ENCODE measurements at regions not wholly inside any gene's neighbourhood (a gene's known extent, or its start where the extent isn't known, plus 50 kb on each side); places are given as distances from the start of the nearest gene placed in this dataset.

DNA sequence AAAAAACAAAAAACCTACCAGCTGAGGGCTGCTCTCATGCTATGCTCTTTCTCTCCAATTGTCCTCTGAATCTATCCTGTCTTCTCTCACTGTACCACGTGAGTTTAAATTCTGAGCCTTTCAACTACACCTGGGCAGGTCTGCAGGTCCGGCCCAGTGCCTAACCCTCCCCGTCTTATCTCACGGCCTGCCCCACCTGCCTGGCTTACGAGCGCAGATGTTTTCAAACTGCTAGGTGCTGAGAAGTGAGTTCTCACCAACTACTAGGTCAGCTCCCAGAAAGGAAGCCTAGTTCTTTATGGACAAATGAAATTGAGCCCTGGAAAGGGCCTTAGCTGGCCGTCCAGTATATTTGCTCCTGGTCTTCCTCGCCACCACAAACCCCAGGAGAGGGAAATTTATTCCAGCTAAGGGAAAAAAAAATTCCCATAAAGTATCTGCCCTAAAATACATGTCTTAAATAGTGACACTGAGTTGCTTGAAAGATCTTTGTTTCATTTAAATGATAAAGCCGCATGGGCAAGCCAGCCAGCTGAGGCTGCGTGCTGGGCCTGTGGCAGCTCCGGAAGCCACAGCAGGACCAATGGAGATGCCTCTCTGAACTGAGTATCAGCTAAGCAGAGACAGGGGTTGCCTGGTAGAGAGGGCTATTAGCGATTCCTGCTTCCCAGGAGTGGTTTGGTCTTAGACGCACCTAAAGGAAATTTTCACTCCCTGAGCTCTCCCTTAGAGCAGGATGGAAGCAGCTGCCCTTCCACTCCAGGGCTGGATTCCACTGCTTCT, 92.5 kb upstream of the NCK2 start:
- Histone ChIP-seq H4K20me1 (ENCODE audit: low read length) (no peaks in the 10 kb centered on the region), H3K79me2 (ENCODE audit: low read length) (no peaks in the 10 kb centered on the region), H3K4me2 (ENCODE audit: low read length) (no peak overlapping the region), H3K36me3 (ENCODE audit: low read depth, low read length) (no peaks in the 10 kb centered on the region), H3K9me2 (replicated peaks; ENCODE audit: low read length) (no peaks in the 10 kb centered on the region), H2AFZ (ENCODE audit: low read length) (no peak overlapping the region), H3K27ac (ENCODE audit: low read length) (no peak overlapping the region), H3K4me3 (ENCODE audit: low read length) (no peak overlapping the region), H3F3A (ENCODE audit: low read length, unreplicated experiment) (no peaks in the 10 kb centered on the region), H3K27me3 (ENCODE audit: low read length) (no peaks in the 10 kb centered on the region), H3K9ac (ENCODE audit: low read length) (no peak overlapping the region), H3K9me3 (ENCODE audit: low read length) (no peaks in the 10 kb centered on the region), H3K4me1 (ENCODE audit: insufficient read depth, low read length) (peaks cover 14% of the 10 kb centered on the region)
- BruUV-seq (replicated peaks): no TSS peak
- DNase-seq (no peak), ATAC-seq (no peak)
- CTCF ChIA-PET: no interaction called here
- intact Hi-C loops (cut with micrococcal nuclease): no loop called here
- POLR2A ChIA-PET (ENCODE audit: unreplicated experiment): no interaction called here
- TF ChIP-seq EZH2 (IDR thresholded peaks at IDR 0.05; ENCODE audit: low read length, unreplicated experiment): no peak
- TF ChIP-seq, protein P1, sequence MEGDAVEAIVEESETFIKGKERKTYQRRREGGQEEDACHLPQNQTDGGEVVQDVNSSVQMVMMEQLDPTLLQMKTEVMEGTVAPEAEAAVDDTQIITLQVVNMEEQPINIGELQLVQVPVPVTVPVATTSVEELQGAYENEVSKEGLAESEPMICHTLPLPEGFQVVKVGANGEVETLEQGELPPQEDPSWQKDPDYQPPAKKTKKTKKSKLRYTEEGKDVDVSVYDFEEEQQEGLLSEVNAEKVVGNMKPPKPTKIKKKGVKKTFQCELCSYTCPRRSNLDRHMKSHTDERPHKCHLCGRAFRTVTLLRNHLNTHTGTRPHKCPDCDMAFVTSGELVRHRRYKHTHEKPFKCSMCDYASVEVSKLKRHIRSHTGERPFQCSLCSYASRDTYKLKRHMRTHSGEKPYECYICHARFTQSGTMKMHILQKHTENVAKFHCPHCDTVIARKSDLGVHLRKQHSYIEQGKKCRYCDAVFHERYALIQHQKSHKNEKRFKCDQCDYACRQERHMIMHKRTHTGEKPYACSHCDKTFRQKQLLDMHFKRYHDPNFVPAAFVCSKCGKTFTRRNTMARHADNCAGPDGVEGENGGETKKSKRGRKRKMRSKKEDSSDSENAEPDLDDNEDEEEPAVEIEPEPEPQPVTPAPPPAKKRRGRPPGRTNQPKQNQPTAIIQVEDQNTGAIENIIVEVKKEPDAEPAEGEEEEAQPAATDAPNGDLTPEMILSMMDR (conservative IDR thresholded peaks at IDR 0.05; ENCODE audit: low read depth, low read length): no peak
- TF ChIP-seq EZH2phosphoT487 (IDR thresholded peaks at IDR 0.05; ENCODE audit: borderline replicate concordance, low read length): no peak

DNA sequence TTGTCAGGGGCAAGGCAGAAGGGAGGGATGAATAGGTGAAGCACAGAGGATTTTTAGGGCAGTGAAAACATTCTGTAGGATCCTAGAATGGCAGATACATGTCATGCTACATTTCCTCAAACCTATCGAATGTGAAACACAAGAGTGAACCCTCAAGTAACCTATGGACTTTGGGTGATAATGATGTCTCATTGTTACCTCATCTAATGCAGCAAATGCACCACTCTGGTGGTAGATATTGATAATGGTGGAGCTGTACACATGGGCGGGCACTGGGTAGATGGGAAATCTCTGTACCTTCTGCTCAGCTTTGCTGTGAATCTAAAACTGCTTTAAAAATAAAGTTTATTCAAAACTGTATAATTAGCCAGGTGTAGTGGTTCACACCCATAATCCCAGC, 95.2 kb upstream of the NCK2 start:
- no peaks in the 10 kb centered on the region for H3K36me3 ChIP-seq (ENCODE audit: low read depth, low read length)
- H3K4me3 ChIP-seq (ENCODE audit: low read length): no peak overlapping the region
- no peaks in the 10 kb centered on the region for H4K20me1 ChIP-seq (ENCODE audit: low read length)
- H3K79me2 ChIP-seq (ENCODE audit: low read length): no peaks in the 10 kb centered on the region
- intact Hi-C loops (cut with micrococcal nuclease): no loop called here
- H3K4me1 ChIP-seq (ENCODE audit: insufficient read depth, low read length): peaks cover 32% of the 10 kb centered on the region
- H3K4me2 ChIP-seq (ENCODE audit: low read length): no peak overlapping the region
- no peak for DNase-seq
- no peaks in the 10 kb centered on the region for H3K27me3 ChIP-seq (ENCODE audit: low read length)
- ATAC-seq: no peak
- ChIA-PET CTCF (interaction anchor here (0.6 kb wide), 1 partner anchor 68 kb away, joined by 9 read pairs; no protein-coding TSS in a partner anchor), POLR2A (ENCODE audit: unreplicated experiment) (no interaction called here)
- H3K27ac ChIP-seq (ENCODE audit: low read length): no peak overlapping the region
- no peaks in the 10 kb centered on the region for H3K9me2 ChIP-seq (replicated peaks; ENCODE audit: low read length)
- H3K9ac ChIP-seq (ENCODE audit: low read length): no peak overlapping the region
- TF ChIP-seq, protein P1 (conservative IDR thresholded peaks at IDR 0.05; ENCODE audit: low read depth, low read length): no peak
- TF ChIP-seq EZH2 (IDR thresholded peaks at IDR 0.05; ENCODE audit: low read length, unreplicated experiment) (no peak), EZH2phosphoT487 (IDR thresholded peaks at IDR 0.05; ENCODE audit: borderline replicate concordance, low read length) (no peak)
- no TSS peak for BruUV-seq (replicated peaks)
- no peak overlapping the region for H2AFZ ChIP-seq (ENCODE audit: low read length)
- H3K9me3 ChIP-seq (ENCODE audit: low read length): no peaks in the 10 kb centered on the region
- no peaks in the 10 kb centered on the region for H3F3A ChIP-seq (ENCODE audit: low read length, unreplicated experiment)

DNA sequence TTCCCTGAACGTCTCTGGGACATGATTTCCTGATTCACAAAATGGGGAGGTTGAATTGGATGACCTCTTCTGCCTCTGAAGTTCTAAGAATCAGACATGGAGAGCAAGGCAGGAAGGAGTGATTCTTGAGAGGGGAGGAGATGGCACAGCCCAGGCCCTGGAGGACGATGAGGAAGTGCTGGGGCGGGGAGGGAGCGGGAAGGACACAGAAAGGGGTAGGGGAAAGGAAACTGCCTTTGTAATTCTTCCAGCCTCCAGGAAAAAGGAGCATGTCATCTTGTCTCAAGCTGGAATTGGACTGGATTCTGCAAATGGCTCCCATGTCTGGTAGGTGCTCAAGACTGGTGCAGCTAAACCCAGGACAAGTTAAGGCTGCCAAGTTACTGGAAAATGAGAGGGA, 97.0 kb upstream of the NCK2 start:
- Histone ChIP-seq H3K79me2 (ENCODE audit: low read length) (no peaks in the 10 kb centered on the region), H3F3A (ENCODE audit: low read length, unreplicated experiment) (no peaks in the 10 kb centered on the region), H3K9ac (ENCODE audit: low read length) (no peak overlapping the region), H3K4me1 (ENCODE audit: insufficient read depth, low read length) (peaks cover 49% of the 10 kb centered on the region), H3K4me2 (ENCODE audit: low read length) (no peak overlapping the region), H3K36me3 (ENCODE audit: low read depth, low read length) (no peaks in the 10 kb centered on the region), H4K20me1 (ENCODE audit: low read length) (no peaks in the 10 kb centered on the region), H3K27ac (ENCODE audit: low read length) (no peak overlapping the region), H2AFZ (ENCODE audit: low read length) (no peak overlapping the region), H3K4me3 (ENCODE audit: low read length) (no peak overlapping the region), H3K9me3 (ENCODE audit: low read length) (no peaks in the 10 kb centered on the region), H3K27me3 (ENCODE audit: low read length) (no peaks in the 10 kb centered on the region), H3K9me2 (replicated peaks; ENCODE audit: low read length) (no peaks in the 10 kb centered on the region)
- DNase-seq: no peak
- TF ChIP-seq EZH2phosphoT487 (IDR thresholded peaks at IDR 0.05; ENCODE audit: borderline replicate concordance, low read length) (no peak), EZH2 (IDR thresholded peaks at IDR 0.05; ENCODE audit: low read length, unreplicated experiment) (no peak)
- TF ChIP-seq, protein P1 (conservative IDR thresholded peaks at IDR 0.05; ENCODE audit: low read depth, low read length): no peak
- no peak for ATAC-seq
- no TSS peak for BruUV-seq (replicated peaks)
- intact Hi-C loops (cut with micrococcal nuclease): no loop called here
- ChIA-PET POLR2A (ENCODE audit: unreplicated experiment) (no interaction called here), CTCF (no interaction called here)

All from PC-3 (cell line).